ENCODE measurements at regions not wholly inside any gene's neighbourhood (a gene's known extent, or its start where the extent isn't known, plus 50 kb on each side); places are given as distances from the start of the nearest gene placed in this dataset.

- Histone ChIP-seq H3K9me3 (ENCODE audit: control insufficient read depth in 1 of 2, insufficient read depth in 1 of 2, low read depth in 1 of 2, low read length in 2 of 2) (no peaks in the 10 kb centered on the region), H3K4me3 (replicated peaks in 1 of 2; ENCODE audit: low read depth in 1 of 2, low read length in 2 of 2) (no peak overlapping the region), H3K79me2 (ENCODE audit: insufficient read depth, low read length) (no peaks in the 10 kb centered on the region), H3K36me3 (ENCODE audit: control insufficient read depth in 1 of 2, insufficient read depth in 2 of 2, low read length in 2 of 2) (no peaks in the 10 kb centered on the region), H3K27ac (ENCODE audit: low read depth, low read length) (no peak overlapping the region), H3K4me2 (ENCODE audit: low read length) (no peak overlapping the region), H3K27me3 (ENCODE audit: insufficient read depth, low read length) (no peaks in the 10 kb centered on the region), H2AFZ (ENCODE audit: low read depth, low read length, poor library complexity, severe bottlenecking) (no peak overlapping the region), H3K9me2 (ENCODE audit: insufficient read depth) (no peaks in the 10 kb centered on the region), H3K4me1 (ENCODE audit: control insufficient read depth in 1 of 2, insufficient read depth in 2 of 2, low read length in 2 of 2) (no peaks in the 10 kb centered on the region), H4K20me1 (ENCODE audit: insufficient read depth) (no peaks in the 10 kb centered on the region), H3K9ac (ENCODE audit: low read length) (no peak overlapping the region)
- RAD21 ChIA-PET (ENCODE audit: low non-redundant PET in 1 of 2, low total read pairs in 2 of 2, uncharacterized antibody in 2 of 2, unreplicated experiment in 2 of 2) = no interaction called here
- intact Hi-C loops (cut with micrococcal nuclease) = no loop called here
- TF ChIP-seq CEBPB (IDR thresholded peaks at IDR 0.05; ENCODE audit: low read depth) (no peak), CBX3 (IDR thresholded peaks at IDR 0.05; ENCODE audit: low read depth) (no peak), EZH2phosphoT487 (IDR thresholded peaks at IDR 0.05; ENCODE audit: borderline replicate concordance) (no peak), TCF7L2 (IDR thresholded peaks at IDR 0.05; ENCODE audit: borderline replicate concordance, extremely low read depth, insufficient read depth, insufficient read length) (no peak), ZBTB33 (IDR thresholded peaks at IDR 0.05; ENCODE audit: extremely low read depth, insufficient replicate concordance, low read length) (no peak), MAX (IDR thresholded peaks at IDR 0.05) (no peak), ATF3 (IDR thresholded peaks at IDR 0.05) (no peak), SP1 (IDR thresholded peaks at IDR 0.05; ENCODE audit: low read depth) (no peak), REST (IDR thresholded peaks at IDR 0.05; ENCODE audit: low read depth) (no peak), RAD21 (IDR thresholded peaks at IDR 0.05; ENCODE audit: low read depth) (no peak), EGR1 (IDR thresholded peaks at IDR 0.05; ENCODE audit: low read depth) (no peak), YY1 (IDR thresholded peaks at IDR 0.05; ENCODE audit: extremely low read depth, insufficient replicate concordance, low read depth, low read length) (no peak), EZH2 (IDR thresholded peaks at IDR 0.05) (no peak), POLR2AphosphoS5 (IDR thresholded peaks at IDR 0.05; ENCODE audit: low read depth, low read length) (no peak), ELF1 (IDR thresholded peaks at IDR 0.05; ENCODE audit: borderline replicate concordance, low read depth) (no peak)
- POLR2A ChIA-PET = no interaction called here
- no TSS peak for BruUV-seq (replicated peaks)
- CTCF ChIA-PET = no interaction called here
- no peak for DNase-seq (ENCODE audit: low read depth, low spot score)
- no peak for ATAC-seq
Observed at GRCh38 chr6:114537977-114538376, 195.2 kb upstream of the HS3ST5 start.
